Brain microvascular endothelial cell (primary cell): ENCODE measurements at regions not wholly inside any gene's neighbourhood (a gene's known extent, or its start where the extent isn't known, plus 50 kb on each side); places are given as distances from the start of the nearest gene placed in this dataset.

Experiments
- DNase-seq: peaks from one replicate; pipeline ENCODE4 v3.0.0-alpha.2; 2020
- H3K27ac ChIP-seq: fragments of 250-450 bp; sonication (Bioruptor Pico); 2 replicates; pipeline ENCODE4 v1.5.1; 2020; ENCODE audit warnings: mild to moderate bottlenecking, moderate library complexity
- H3K27me3 ChIP-seq: fragments of 250-450 bp; sonication (Bioruptor Pico); replicated peaks from 2 replicates; pipeline ENCODE4 v1.5.1; 2020; ENCODE audit warnings: mild to moderate bottlenecking
- H3K36me3 ChIP-seq: fragments of 250-450 bp; sonication (Bioruptor Pico); replicated peaks from 2 replicates; pipeline ENCODE4 v1.5.1; 2020; ENCODE audit warnings: mild to moderate bottlenecking
- H3K4me3 ChIP-seq: 2 replicates; pipeline ENCODE4 v1.5.1; 2011; ENCODE audit warnings: low read depth, mild to moderate bottlenecking, control low read depth, low read length, moderate library complexity
- in situ Hi-C: cut with HindIII; loops from 2 replicates; pipeline ENCODE4 v1.10.0; 2017; ENCODE audit warnings: low sequenced_read_pairs, low pct_ligation_motif_present
- TF ChIP-seq, protein P1 (sequence below): IDR thresholded peaks from 2 replicates; pipeline ENCODE4 v1.5.1; 2011; ENCODE audit warnings: low read depth, mild to moderate bottlenecking, moderate library complexity, low read length, control low read depth, inconsistent platforms; ENCODE audit errors: missing control alignments

DNA sequence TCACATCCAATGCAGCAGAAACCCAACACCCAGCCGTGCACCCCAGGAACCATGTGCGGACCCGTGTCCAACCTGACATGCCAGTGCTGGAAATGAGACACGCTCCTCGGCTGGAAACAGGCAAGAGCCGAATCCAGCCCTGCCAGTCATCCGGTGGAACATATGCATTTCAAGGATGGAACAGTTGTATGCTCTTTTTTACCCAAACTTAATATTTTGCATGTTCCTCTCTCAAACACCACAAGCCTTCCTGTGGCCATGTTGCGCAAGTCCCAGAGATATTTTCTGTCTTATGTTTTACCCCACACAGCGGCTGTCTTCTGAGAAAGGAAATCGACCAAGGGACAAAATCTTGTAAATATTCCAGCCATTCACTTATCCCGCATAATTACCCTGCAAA is 196.9 kb downstream of the BCL11B start:
- DNase-seq, result no peak
- no peaks in the 10 kb centered on the region for H3K27me3 ChIP-seq
- H3K4me3 ChIP-seq, result no peak overlapping the region
- no peaks in the 10 kb centered on the region for H3K36me3 ChIP-seq
- TF ChIP-seq, protein P1, sequence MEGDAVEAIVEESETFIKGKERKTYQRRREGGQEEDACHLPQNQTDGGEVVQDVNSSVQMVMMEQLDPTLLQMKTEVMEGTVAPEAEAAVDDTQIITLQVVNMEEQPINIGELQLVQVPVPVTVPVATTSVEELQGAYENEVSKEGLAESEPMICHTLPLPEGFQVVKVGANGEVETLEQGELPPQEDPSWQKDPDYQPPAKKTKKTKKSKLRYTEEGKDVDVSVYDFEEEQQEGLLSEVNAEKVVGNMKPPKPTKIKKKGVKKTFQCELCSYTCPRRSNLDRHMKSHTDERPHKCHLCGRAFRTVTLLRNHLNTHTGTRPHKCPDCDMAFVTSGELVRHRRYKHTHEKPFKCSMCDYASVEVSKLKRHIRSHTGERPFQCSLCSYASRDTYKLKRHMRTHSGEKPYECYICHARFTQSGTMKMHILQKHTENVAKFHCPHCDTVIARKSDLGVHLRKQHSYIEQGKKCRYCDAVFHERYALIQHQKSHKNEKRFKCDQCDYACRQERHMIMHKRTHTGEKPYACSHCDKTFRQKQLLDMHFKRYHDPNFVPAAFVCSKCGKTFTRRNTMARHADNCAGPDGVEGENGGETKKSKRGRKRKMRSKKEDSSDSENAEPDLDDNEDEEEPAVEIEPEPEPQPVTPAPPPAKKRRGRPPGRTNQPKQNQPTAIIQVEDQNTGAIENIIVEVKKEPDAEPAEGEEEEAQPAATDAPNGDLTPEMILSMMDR, result no peak
- in situ Hi-C loops, result no loop called here
- H3K27ac ChIP-seq, result no peak overlapping the region

DNA sequence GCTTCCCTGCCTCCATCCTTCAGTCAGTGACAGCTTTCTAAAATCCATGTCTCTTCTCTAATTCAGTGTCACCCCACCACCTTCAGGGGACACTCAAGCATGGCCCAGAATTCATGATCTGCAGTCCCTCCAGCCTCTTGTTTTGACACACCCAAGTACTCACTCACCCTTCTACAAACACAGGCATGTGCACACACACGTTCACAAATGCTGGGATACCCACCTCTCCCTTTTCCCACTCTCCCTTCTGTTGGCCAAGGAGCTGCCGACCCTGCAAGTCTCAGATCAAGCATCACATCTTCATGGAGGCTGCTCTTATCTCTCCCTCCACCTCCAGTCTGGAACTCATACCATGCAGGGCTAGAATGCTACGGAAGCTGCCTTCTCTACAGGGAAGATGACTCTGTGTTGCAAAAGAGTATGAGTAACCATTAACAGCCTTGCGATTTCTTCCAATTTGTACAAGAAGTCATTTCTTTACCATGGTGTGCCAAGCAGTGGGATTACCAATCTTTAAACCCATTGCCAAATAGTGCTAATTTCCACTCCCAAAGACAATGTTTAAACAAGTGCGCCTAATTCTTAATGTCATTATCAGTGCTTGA is 196.1 kb downstream of the BCL11B start:
- no peak overlapping the region for H3K4me3 ChIP-seq
- no peaks in the 10 kb centered on the region for H3K36me3 ChIP-seq
- no peak overlapping the region for H3K27ac ChIP-seq
- H3K27me3 ChIP-seq, result no peaks in the 10 kb centered on the region
- no peak for DNase-seq
- in situ Hi-C loops, result no loop called here
- TF ChIP-seq, protein P1, result no peak

DNA sequence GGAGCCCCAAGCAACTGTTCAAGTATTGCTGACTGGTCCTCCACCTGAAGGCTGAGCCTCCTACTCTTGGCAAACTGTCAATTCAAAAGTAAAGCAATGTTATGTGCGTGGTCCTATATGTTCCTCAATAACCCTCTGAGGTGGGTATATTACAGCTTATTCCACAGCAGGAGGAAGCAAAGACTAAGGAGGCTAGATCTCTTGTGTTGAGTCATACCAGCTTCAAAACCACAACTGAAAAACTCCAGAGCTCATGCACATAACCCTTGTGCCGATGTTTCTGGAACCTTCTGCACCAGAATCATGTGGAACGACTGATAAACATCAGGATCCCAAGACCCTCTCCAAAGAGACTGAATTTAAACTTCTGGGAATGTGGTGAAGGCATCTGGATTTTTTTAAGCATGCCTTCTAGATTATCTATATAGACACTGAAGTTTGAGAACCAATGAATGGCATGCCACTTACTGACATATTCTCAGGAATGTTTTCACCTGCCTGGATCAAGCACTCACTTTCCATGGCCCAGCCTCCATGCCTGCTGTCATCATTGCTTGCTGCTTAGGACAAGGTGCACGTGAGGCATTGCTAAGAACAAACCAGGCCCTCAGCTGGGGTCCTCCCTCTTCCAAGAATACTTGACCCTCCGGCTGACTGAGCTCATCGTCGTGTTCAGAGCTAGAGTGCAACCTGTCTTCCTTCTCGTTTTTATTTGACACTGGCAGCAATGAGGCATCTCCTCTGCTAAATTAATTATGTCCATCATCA is 194.7 kb downstream of the BCL11B start:
- no peak overlapping the region for H3K4me3 ChIP-seq
- H3K27ac ChIP-seq, result no peak overlapping the region
- H3K36me3 ChIP-seq, result no peaks in the 10 kb centered on the region
- in situ Hi-C loops, result no loop called here
- TF ChIP-seq, protein P1, result no peak
- H3K27me3 ChIP-seq, result no peaks in the 10 kb centered on the region
- no peak for DNase-seq

- no peak for DNase-seq
- no peaks in the 10 kb centered on the region for H3K27me3 ChIP-seq
- no peak overlapping the region for H3K4me3 ChIP-seq
- no peak overlapping the region for H3K27ac ChIP-seq
- H3K36me3 ChIP-seq, result no peaks in the 10 kb centered on the region
- in situ Hi-C loops, result no loop called here
- TF ChIP-seq, protein P1, result no peak
Measured at GRCh38 chr14:99077844-99078236, 194.2 kb downstream of the BCL11B start.

GRCh38 chr14:99078426-99078825 is 193.6 kb downstream of the BCL11B start:
- in situ Hi-C loops, result no loop called here
- H3K4me3 ChIP-seq, result no peak overlapping the region
- DNase-seq, result no peak
- H3K27me3 ChIP-seq, result no peaks in the 10 kb centered on the region
- H3K27ac ChIP-seq, result no peak overlapping the region
- H3K36me3 ChIP-seq, result no peaks in the 10 kb centered on the region
- TF ChIP-seq, protein P1, result no peak
